ENCODE measurements at regions not wholly inside any gene's neighbourhood (a gene's known extent, or its start where the extent isn't known, plus 50 kb on each side); places are given as distances from the start of the nearest gene placed in this dataset.

DNA sequence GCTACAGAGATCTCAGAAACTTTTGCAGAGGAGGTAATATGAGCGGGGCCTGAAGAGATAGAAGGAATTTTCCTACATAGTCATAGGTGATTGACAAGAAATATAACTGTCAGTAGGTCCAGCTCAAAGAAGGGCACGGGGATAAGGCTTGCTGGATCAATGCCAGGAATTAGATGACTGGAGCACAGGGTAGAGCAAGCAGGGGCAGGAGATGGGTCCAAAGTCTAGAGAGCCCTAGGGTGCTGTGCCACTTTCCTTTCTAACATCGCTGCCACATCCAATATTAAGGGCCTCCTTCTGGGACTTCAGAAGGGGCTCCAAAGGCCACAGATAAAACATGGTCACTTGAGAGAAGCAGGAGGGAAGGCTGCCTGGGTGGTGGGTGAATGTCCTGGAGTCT, 402.2 kb downstream of the MID1IP1 start:
- TF ChIP-seq, protein P1, sequence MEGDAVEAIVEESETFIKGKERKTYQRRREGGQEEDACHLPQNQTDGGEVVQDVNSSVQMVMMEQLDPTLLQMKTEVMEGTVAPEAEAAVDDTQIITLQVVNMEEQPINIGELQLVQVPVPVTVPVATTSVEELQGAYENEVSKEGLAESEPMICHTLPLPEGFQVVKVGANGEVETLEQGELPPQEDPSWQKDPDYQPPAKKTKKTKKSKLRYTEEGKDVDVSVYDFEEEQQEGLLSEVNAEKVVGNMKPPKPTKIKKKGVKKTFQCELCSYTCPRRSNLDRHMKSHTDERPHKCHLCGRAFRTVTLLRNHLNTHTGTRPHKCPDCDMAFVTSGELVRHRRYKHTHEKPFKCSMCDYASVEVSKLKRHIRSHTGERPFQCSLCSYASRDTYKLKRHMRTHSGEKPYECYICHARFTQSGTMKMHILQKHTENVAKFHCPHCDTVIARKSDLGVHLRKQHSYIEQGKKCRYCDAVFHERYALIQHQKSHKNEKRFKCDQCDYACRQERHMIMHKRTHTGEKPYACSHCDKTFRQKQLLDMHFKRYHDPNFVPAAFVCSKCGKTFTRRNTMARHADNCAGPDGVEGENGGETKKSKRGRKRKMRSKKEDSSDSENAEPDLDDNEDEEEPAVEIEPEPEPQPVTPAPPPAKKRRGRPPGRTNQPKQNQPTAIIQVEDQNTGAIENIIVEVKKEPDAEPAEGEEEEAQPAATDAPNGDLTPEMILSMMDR (IDR thresholded peaks at IDR 0.05; ENCODE audit: low read length): no peak
- TF ChIP-seq EZH2 (IDR thresholded peaks at IDR 0.05; ENCODE audit: borderline replicate concordance, low read length): no peak
